Activated T-cell treated with anti-CD3 and anti-CD28 coated beads, Interleukin-2, amount 50 U/mL, for 72 hours (primary cell): ENCODE measurements at regions not wholly inside any gene's neighbourhood (a gene's known extent, or its start where the extent isn't known, plus 50 kb on each side); places are given as distances from the start of the nearest gene placed in this dataset.

Experiments
- ATAC-seq, 2 donors: fragments of 150-1000 bp; cut with Tn5 transposase; replicated peaks in 1 of 2; 2 replicates each; pipeline ENCODE4 v1.10.0; 2021; ENCODE audit warnings: moderate library complexity in 2 of 2, mild to moderate bottlenecking in 1 of 2
- DNase-seq, 2 donors: peaks; one replicate each; pipeline ENCODE4 v3.0.0; 2021 to 2022; ENCODE audit warnings: mixed read lengths in 1 of 2
- H3K27ac Mint-ChIP-seq: one replicate; pipeline ENCODE4 v1.8.0; 2022; ENCODE audit warnings: mild to moderate bottlenecking, moderate library complexity, mixed read lengths
- H3K27me3 Mint-ChIP-seq: one replicate; pipeline ENCODE4 v1.8.0; 2022; ENCODE audit warnings: low read depth, mixed read lengths
- H3K36me3 Mint-ChIP-seq, 2 donors: one replicate each; pipeline ENCODE4 v1.8.0; 2022; ENCODE audit warnings: mixed read lengths in 2 of 2, mild to moderate bottlenecking in 1 of 2; ENCODE audit not compliant: insufficient read depth in 2 of 2
- H3K4me1 Mint-ChIP-seq: one replicate; pipeline ENCODE4 v1.8.0; 2022; ENCODE audit warnings: low read depth, mixed read lengths
- H3K4me3 Mint-ChIP-seq, 2 donors: one replicate each; pipeline ENCODE4 v1.8.0; 2022; ENCODE audit warnings: mild to moderate bottlenecking in 2 of 2, mixed read lengths in 2 of 2, moderate library complexity in 2 of 2
- H3K9me3 Mint-ChIP-seq, 2 donors: one replicate each; pipeline ENCODE4 v1.8.0; 2022; ENCODE audit warnings: mixed read lengths in 2 of 2

GRCh38 chr16:48862087-48862532 is 252.1 kb upstream of the N4BP1 start:
- DNase-seq: no peak
- no peaks in the 10 kb centered on the region for H3K4me1 Mint-ChIP-seq
- H3K27ac Mint-ChIP-seq: no peak overlapping the region
- H3K27me3 Mint-ChIP-seq: no peaks in the 10 kb centered on the region
- H3K36me3 Mint-ChIP-seq: peaks cover 0 to 2% of the 10 kb centered on the region in 2 donors
- H3K4me3 Mint-ChIP-seq: no peak overlapping the region
- H3K9me3 Mint-ChIP-seq: peaks cover 3 to 7% of the 10 kb centered on the region in 2 donors
- ATAC-seq: no peak

- H3K36me3 Mint-ChIP-seq: peaks cover 0 to 2% of the 10 kb centered on the region in 2 donors
- H3K27ac Mint-ChIP-seq: no peak overlapping the region
- DNase-seq: no peak
- H3K9me3 Mint-ChIP-seq: peaks cover 3 to 7% of the 10 kb centered on the region in 2 donors
- H3K4me1 Mint-ChIP-seq: no peaks in the 10 kb centered on the region
- H3K4me3 Mint-ChIP-seq: no peak overlapping the region
- no peaks in the 10 kb centered on the region for H3K27me3 Mint-ChIP-seq
- no peak for ATAC-seq
Observed at GRCh38 chr16:48860341-48860740, 250.4 kb upstream of the N4BP1 start.

- H3K27ac Mint-ChIP-seq: no peak overlapping the region
- H3K4me1 Mint-ChIP-seq: no peaks in the 10 kb centered on the region
- no peaks in the 10 kb centered on the region for H3K27me3 Mint-ChIP-seq
- no peaks in the 10 kb centered on the region for H3K36me3 Mint-ChIP-seq
- H3K9me3 Mint-ChIP-seq: no peaks in the 10 kb centered on the region
- DNase-seq (no peak), ATAC-seq (no peak)
- no peak overlapping the region for H3K4me3 Mint-ChIP-seq
Observed at GRCh38 chr16:48852951-48853350, 243.0 kb upstream of the N4BP1 start.

GRCh38 chr16:48852458-48852857 is 242.5 kb upstream of the N4BP1 start:
- no peaks in the 10 kb centered on the region for H3K9me3 Mint-ChIP-seq
- H3K27me3 Mint-ChIP-seq: no peaks in the 10 kb centered on the region
- H3K36me3 Mint-ChIP-seq: no peaks in the 10 kb centered on the region
- no peak overlapping the region for H3K27ac Mint-ChIP-seq
- ATAC-seq: no peak
- no peaks in the 10 kb centered on the region for H3K4me1 Mint-ChIP-seq
- no peak overlapping the region for H3K4me3 Mint-ChIP-seq
- DNase-seq: no peak

- ATAC-seq (no peak), DNase-seq (no peak)
- no peak overlapping the region for H3K4me3 Mint-ChIP-seq
- no peak overlapping the region for H3K27ac Mint-ChIP-seq
- no peaks in the 10 kb centered on the region for H3K36me3 Mint-ChIP-seq
- no peaks in the 10 kb centered on the region for H3K4me1 Mint-ChIP-seq
- no peaks in the 10 kb centered on the region for H3K27me3 Mint-ChIP-seq
- no peaks in the 10 kb centered on the region for H3K9me3 Mint-ChIP-seq
Observed at GRCh38 chr16:48850097-48850770, 240.3 kb upstream of the N4BP1 start.

GRCh38 chr16:48846277-48846676 is 236.3 kb upstream of the N4BP1 start:
- H3K4me1 Mint-ChIP-seq: no peaks in the 10 kb centered on the region
- DNase-seq: no peak
- H3K27me3 Mint-ChIP-seq: no peaks in the 10 kb centered on the region
- no peak overlapping the region for H3K27ac Mint-ChIP-seq
- no peaks in the 10 kb centered on the region for H3K9me3 Mint-ChIP-seq
- no peak overlapping the region for H3K4me3 Mint-ChIP-seq
- no peaks in the 10 kb centered on the region for H3K36me3 Mint-ChIP-seq
- no peak for ATAC-seq

GRCh38 chr16:48845261-48845660 is 235.3 kb upstream of the N4BP1 start:
- ATAC-seq (no peak), DNase-seq (no peak)
- H3K4me1 Mint-ChIP-seq: no peaks in the 10 kb centered on the region
- H3K9me3 Mint-ChIP-seq: no peaks in the 10 kb centered on the region
- H3K27ac Mint-ChIP-seq: no peak overlapping the region
- H3K36me3 Mint-ChIP-seq: no peaks in the 10 kb centered on the region
- no peaks in the 10 kb centered on the region for H3K27me3 Mint-ChIP-seq
- no peak overlapping the region for H3K4me3 Mint-ChIP-seq

- H3K36me3 Mint-ChIP-seq: no peaks in the 10 kb centered on the region
Observed at GRCh38 chr16:48838349-48838748, 228.4 kb upstream of the N4BP1 start.

GRCh38 chr16:48836636-48837035 is 226.7 kb upstream of the N4BP1 start:
- H3K4me3 Mint-ChIP-seq: no peak overlapping the region
- ATAC-seq (no peak), DNase-seq (no peak)
- H3K27me3 Mint-ChIP-seq: no peaks in the 10 kb centered on the region
- peaks cover 0 to 2% of the 10 kb centered on the region in 2 donors for H3K9me3 Mint-ChIP-seq
- H3K4me1 Mint-ChIP-seq: no peaks in the 10 kb centered on the region
- no peak overlapping the region for H3K27ac Mint-ChIP-seq
- H3K36me3 Mint-ChIP-seq: no peaks in the 10 kb centered on the region

More at GRCh38 chr16:48838349-48838748, 228.4 kb upstream of the N4BP1 start:
- no peak for ATAC-seq
- Mint-ChIP-seq H3K4me1 (no peaks in the 10 kb centered on the region), H3K27me3 (no peaks in the 10 kb centered on the region), H3K9me3 (peaks cover 0 to 2% of the 10 kb centered on the region in 2 donors), H3K27ac (no peak overlapping the region), H3K4me3 (no peak overlapping the region)
- DNase-seq: no peak

- Mint-ChIP-seq H3K4me1 (no peaks in the 10 kb centered on the region), H3K36me3 (no peaks in the 10 kb centered on the region)
- no peak for DNase-seq
Observed at GRCh38 chr16:48836067-48836466, 226.1 kb upstream of the N4BP1 start.

GRCh38 chr16:48834576-48834975 is 224.6 kb upstream of the N4BP1 start:
- H3K9me3 Mint-ChIP-seq: peaks cover 0 to 2% of the 10 kb centered on the region in 2 donors
- DNase-seq (no peak), ATAC-seq (no peak)
- H3K4me1 Mint-ChIP-seq: no peaks in the 10 kb centered on the region
- no peaks in the 10 kb centered on the region for H3K36me3 Mint-ChIP-seq
- no peak overlapping the region for H3K27ac Mint-ChIP-seq
- no peaks in the 10 kb centered on the region for H3K27me3 Mint-ChIP-seq
- H3K4me3 Mint-ChIP-seq: no peak overlapping the region

More at GRCh38 chr16:48836067-48836466, 226.1 kb upstream of the N4BP1 start:
- ATAC-seq: no peak
- Mint-ChIP-seq H3K4me3 (no peak overlapping the region), H3K27ac (no peak overlapping the region), H3K9me3 (peaks cover 0 to 2% of the 10 kb centered on the region in 2 donors), H3K27me3 (no peaks in the 10 kb centered on the region)

GRCh38 chr16:48833461-48833860 is 223.5 kb upstream of the N4BP1 start:
- Mint-ChIP-seq H3K27me3 (no peaks in the 10 kb centered on the region), H3K4me1 (no peaks in the 10 kb centered on the region), H3K27ac (no peak overlapping the region), H3K36me3 (no peaks in the 10 kb centered on the region), H3K9me3 (peaks cover 0 to 2% of the 10 kb centered on the region in 2 donors), H3K4me3 (no peak overlapping the region)
- DNase-seq (no peak), ATAC-seq (no peak)

- Mint-ChIP-seq H3K27ac (no peak overlapping the region), H3K36me3 (no peaks in the 10 kb centered on the region), H3K27me3 (no peaks in the 10 kb centered on the region), H3K4me1 (no peaks in the 10 kb centered on the region), H3K4me3 (no peak overlapping the region), H3K9me3 (peaks cover 4% of the 10 kb centered on the region in 2 donors)
- DNase-seq (no peak), ATAC-seq (no peak)
Observed at GRCh38 chr16:48831076-48831722, 221.2 kb upstream of the N4BP1 start.
